Keratinocyte (primary cell): ENCODE measurements at regions not wholly inside any gene's neighbourhood (a gene's known extent, or its start where the extent isn't known, plus 50 kb on each side); places are given as distances from the start of the nearest gene placed in this dataset.

ENCODE experiments used
- DNase-seq: peaks from one replicate; pipeline ENCODE4 v3.0.0-alpha.2; 2011; ENCODE audit warnings: low read depth, missing footprints, low spot score
- FAIRE-seq: peaks from 2 replicates; lab custom pipeline; 2011; peaks lifted over from hg19 to GRCh38; lab: Jason Lieb, UNC
- H2AFZ ChIP-seq: 2 replicates; pipeline ENCODE4 v1.6.0; 2012; ENCODE audit warnings: low read length, control low read depth, inconsistent platforms; ENCODE audit not compliant: control insufficient read depth
- H3K27ac ChIP-seq: 2 replicates; pipeline ENCODE4 v1.5.1; 2011; ENCODE audit warnings: low read length; ENCODE audit not compliant: control insufficient read depth, insufficient read depth
- H3K27me3 ChIP-seq: 3 replicates; pipeline ENCODE4 v1.6.0; 2011; ENCODE audit warnings: low read length; ENCODE audit not compliant: control insufficient read depth, insufficient read depth; ENCODE audit errors: extremely low read depth
- H3K36me3 ChIP-seq, 2 experiments: 2 replicates in 1 of 2; 3 replicates in 1 of 2; pipeline ENCODE4 v1.5.1; 2011; ENCODE audit warnings: low read length in 2 of 2, mild to moderate bottlenecking in 1 of 2; ENCODE audit not compliant: control insufficient read depth in 2 of 2, insufficient read depth in 2 of 2; ENCODE audit errors: extremely low read depth in 1 of 2
- H3K4me1 ChIP-seq: 3 replicates; pipeline ENCODE4 v1.5.1; 2011; ENCODE audit warnings: low read length; ENCODE audit not compliant: control insufficient read depth, insufficient read depth; ENCODE audit errors: extremely low read depth
- H3K4me2 ChIP-seq: 3 replicates; pipeline ENCODE4 v1.6.0; 2011; ENCODE audit warnings: low read depth, low read length; ENCODE audit not compliant: control insufficient read depth, insufficient read depth; ENCODE audit errors: extremely low read depth
- H3K4me3 ChIP-seq, 3 experiments: fragments of 200-600 bp in 1 of 3; sonication (generic) in 1 of 3; 2 replicates in 2 of 3; 3 replicates in 1 of 3; pipeline ENCODE4 v1.5.1; 2011 to 2016; ENCODE audit warnings: low read length in 3 of 3, mild to moderate bottlenecking in 3 of 3, control low read depth in 2 of 3, inconsistent platforms in 1 of 3, low read depth in 1 of 3, mixed read lengths in 1 of 3, mixed run types in 1 of 3, moderate library complexity in 1 of 3; ENCODE audit not compliant: control insufficient read depth in 2 of 3, insufficient read depth in 2 of 3; ENCODE audit errors: extremely low read depth in 1 of 3
- H3K79me2 ChIP-seq: 2 replicates; pipeline ENCODE4 v1.6.0; 2012; ENCODE audit warnings: low read length; ENCODE audit not compliant: control insufficient read depth, insufficient read depth
- H3K9ac ChIP-seq: 3 replicates; pipeline ENCODE4 v1.6.0; 2011; ENCODE audit warnings: low read length; ENCODE audit not compliant: control insufficient read depth, insufficient read depth; ENCODE audit errors: extremely low read depth
- H3K9me1 ChIP-seq: 3 replicates; pipeline ENCODE4 v1.6.0; 2011; ENCODE audit warnings: low read length; ENCODE audit not compliant: control insufficient read depth, insufficient read depth; ENCODE audit errors: extremely low read depth
- H3K9me3 ChIP-seq: 2 replicates; pipeline ENCODE4 v1.5.1; 2012; ENCODE audit warnings: low read depth, low read length; ENCODE audit not compliant: control insufficient read depth
- H4K20me1 ChIP-seq: 3 replicates; pipeline ENCODE4 v1.6.0; 2011; ENCODE audit warnings: low read length; ENCODE audit not compliant: control insufficient read depth, insufficient read depth; ENCODE audit errors: extremely low read depth
- EZH2 ChIP-seq: IDR thresholded peaks from one replicate; pipeline ENCODE4 v1.6.1; 2012; ENCODE audit warnings: inconsistent platforms, mild to moderate bottlenecking, low read length, moderate library complexity
- dilution Hi-C: fragments of 300-500 bp; cut with MboI; formaldehyde crosslinking; loops from one replicate; pipeline ENCODE4 v1.7.0; 2020; ENCODE audit warnings: low sequenced_read_pairs; ENCODE audit not compliant: extremely low pct_ligation_motif_present
- TF ChIP-seq, protein P1 (sequence below), 3 experiments: IDR thresholded peaks in 1 of 3; conservative IDR thresholded peaks in 1 of 3; optimal IDR thresholded peaks in 1 of 3; 2 replicates in 2 of 3; 3 replicates in 1 of 3; pipeline versions ENCODE3 to v1.5.1; 2011; ENCODE audit warnings: low read length in 3 of 3, mild to moderate bottlenecking in 3 of 3, moderate library complexity in 2 of 3, control low read depth in 1 of 3, inconsistent platforms in 1 of 3; ENCODE audit not compliant: insufficient read depth in 2 of 3; ENCODE audit errors: extremely low read depth in 1 of 3

DNA sequence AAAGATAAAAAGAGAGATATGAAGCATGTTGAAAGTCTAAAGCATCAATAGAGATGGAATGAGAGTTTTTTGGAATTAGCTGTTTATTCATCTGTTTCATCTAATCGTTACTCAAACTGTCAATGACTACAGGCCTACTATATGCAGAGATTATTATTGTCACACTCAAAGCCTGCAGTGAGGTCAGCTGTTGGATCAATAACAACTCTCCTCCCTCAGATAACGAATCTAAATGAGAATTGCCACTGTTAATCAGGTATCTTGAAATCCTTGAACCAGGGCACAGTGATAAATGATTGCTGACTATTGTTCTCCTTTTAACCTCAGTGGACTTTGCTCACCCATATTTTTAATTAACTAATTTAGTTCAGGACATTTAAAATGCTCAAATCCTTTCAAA is 192.3 kb upstream of the SGO1 start:
- Histone ChIP-seq H3K4me2 (no peak overlapping the region), H3K27me3 (no peaks in the 10 kb centered on the region), H3K9ac (no peak overlapping the region), H3K4me3 (no peak overlapping the region), H4K20me1 (no peaks in the 10 kb centered on the region), H3K79me2 (no peaks in the 10 kb centered on the region), H3K9me3 (no peaks in the 10 kb centered on the region), H3K4me1 (no peaks in the 10 kb centered on the region), H3K36me3 (no peaks in the 10 kb centered on the region), H3K9me1 (no peaks in the 10 kb centered on the region), H3K27ac (no peak overlapping the region), H2AFZ (no peak overlapping the region)
- dilution Hi-C loops, result no loop called here
- no peak for DNase-seq
- no peak for FAIRE-seq
- TF ChIP-seq, protein P1, sequence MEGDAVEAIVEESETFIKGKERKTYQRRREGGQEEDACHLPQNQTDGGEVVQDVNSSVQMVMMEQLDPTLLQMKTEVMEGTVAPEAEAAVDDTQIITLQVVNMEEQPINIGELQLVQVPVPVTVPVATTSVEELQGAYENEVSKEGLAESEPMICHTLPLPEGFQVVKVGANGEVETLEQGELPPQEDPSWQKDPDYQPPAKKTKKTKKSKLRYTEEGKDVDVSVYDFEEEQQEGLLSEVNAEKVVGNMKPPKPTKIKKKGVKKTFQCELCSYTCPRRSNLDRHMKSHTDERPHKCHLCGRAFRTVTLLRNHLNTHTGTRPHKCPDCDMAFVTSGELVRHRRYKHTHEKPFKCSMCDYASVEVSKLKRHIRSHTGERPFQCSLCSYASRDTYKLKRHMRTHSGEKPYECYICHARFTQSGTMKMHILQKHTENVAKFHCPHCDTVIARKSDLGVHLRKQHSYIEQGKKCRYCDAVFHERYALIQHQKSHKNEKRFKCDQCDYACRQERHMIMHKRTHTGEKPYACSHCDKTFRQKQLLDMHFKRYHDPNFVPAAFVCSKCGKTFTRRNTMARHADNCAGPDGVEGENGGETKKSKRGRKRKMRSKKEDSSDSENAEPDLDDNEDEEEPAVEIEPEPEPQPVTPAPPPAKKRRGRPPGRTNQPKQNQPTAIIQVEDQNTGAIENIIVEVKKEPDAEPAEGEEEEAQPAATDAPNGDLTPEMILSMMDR (optimal IDR thresholded peaks at IDR 0.05 in 1 of 3, IDR thresholded peaks at IDR 0.05 in 1 of 3, conservative IDR thresholded peaks at IDR 0.05 in 1 of 3; ENCODE audit: extremely low read depth in 1 of 3, insufficient read depth in 2 of 3, low read length in 3 of 3), result no peak
- TF ChIP-seq EZH2, result no peak

DNA sequence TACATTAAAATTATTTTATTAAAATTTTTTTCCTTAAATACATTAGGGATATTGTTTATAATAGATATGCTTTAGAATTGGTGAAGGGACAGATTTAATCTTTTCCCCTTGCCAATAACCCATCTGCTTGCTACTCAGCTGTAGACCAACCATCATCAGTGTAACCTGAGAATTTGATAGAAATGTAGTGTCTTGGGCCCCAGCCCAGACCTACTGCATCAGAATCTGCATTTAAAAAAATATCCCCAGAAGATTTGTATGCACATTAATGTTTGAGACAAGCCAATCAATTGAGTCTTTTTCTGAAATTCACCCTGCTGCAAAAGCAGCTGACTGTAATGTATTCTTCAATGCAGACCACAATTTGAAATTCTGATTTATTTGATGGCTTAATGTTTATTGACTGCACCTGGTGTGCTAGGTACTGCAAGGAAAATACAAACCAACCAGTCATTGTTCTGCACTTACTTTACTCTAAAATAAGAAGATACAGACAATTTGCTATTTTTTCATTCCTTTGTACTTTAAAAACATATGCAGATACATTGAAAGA is 190.7 kb upstream of the SGO1 start:
- Histone ChIP-seq H3K27me3 (no peaks in the 10 kb centered on the region), H3K4me3 (no peak overlapping the region), H2AFZ (no peak overlapping the region), H3K4me1 (no peaks in the 10 kb centered on the region), H4K20me1 (no peaks in the 10 kb centered on the region), H3K27ac (no peak overlapping the region), H3K4me2 (no peak overlapping the region), H3K79me2 (no peaks in the 10 kb centered on the region), H3K9me1 (no peaks in the 10 kb centered on the region), H3K36me3 (no peaks in the 10 kb centered on the region), H3K9ac (no peak overlapping the region), H3K9me3 (no peaks in the 10 kb centered on the region)
- dilution Hi-C loops, result no loop called here
- TF ChIP-seq, protein P1 (optimal IDR thresholded peaks at IDR 0.05 in 1 of 3, IDR thresholded peaks at IDR 0.05 in 1 of 3, conservative IDR thresholded peaks at IDR 0.05 in 1 of 3; ENCODE audit: extremely low read depth in 1 of 3, insufficient read depth in 2 of 3, low read length in 3 of 3), result no peak
- TF ChIP-seq EZH2, result no peak
- FAIRE-seq (no peak), DNase-seq (no peak)
